ENCODE measurements at regions not wholly inside any gene's neighbourhood (a gene's known extent, or its start where the extent isn't known, plus 50 kb on each side); places are given as distances from the start of the nearest gene placed in this dataset.

GRCh38 chr2:120485096-120485495, 139.2 kb downstream of the INHBB start:
- TF ChIP-seq POLR2A (IDR thresholded peaks at IDR 0.05; ENCODE audit: low read depth, low read length) (no peak), POLR2AphosphoS5 (IDR thresholded peaks at IDR 0.05; ENCODE audit: low read depth, low read length) (no peak), TAF1 (IDR thresholded peaks at IDR 0.05; ENCODE audit: borderline replicate concordance, low read depth, low read length) (no peak)
- no peak for FAIRE-seq
- DNase-seq (ENCODE audit: insufficient read length) = no peak

GRCh38 chr2:120486441-120486840, 140.5 kb downstream of the INHBB start:
- FAIRE-seq (no peak), DNase-seq (ENCODE audit: insufficient read length) (no peak)
- no peak for TF ChIP-seq TAF1 (IDR thresholded peaks at IDR 0.05; ENCODE audit: borderline replicate concordance, low read depth, low read length)
- TF ChIP-seq POLR2A (IDR thresholded peaks at IDR 0.05; ENCODE audit: low read depth, low read length) = no peak
- no peak for TF ChIP-seq POLR2AphosphoS5 (IDR thresholded peaks at IDR 0.05; ENCODE audit: low read depth, low read length)

- no peak for FAIRE-seq
- TF ChIP-seq POLR2AphosphoS5 (IDR thresholded peaks at IDR 0.05; ENCODE audit: low read depth, low read length) = no peak
- no peak for TF ChIP-seq POLR2A (IDR thresholded peaks at IDR 0.05; ENCODE audit: low read depth, low read length)
- TF ChIP-seq TAF1 (IDR thresholded peaks at IDR 0.05; ENCODE audit: borderline replicate concordance, low read depth, low read length) = no peak
- no peak for DNase-seq (ENCODE audit: insufficient read length)
Measured at GRCh38 chr2:120486946-120487345, 141.0 kb downstream of the INHBB start.

GRCh38 chr2:120488531-120488930, 142.6 kb downstream of the INHBB start:
- FAIRE-seq = no peak
- TF ChIP-seq POLR2AphosphoS5 (IDR thresholded peaks at IDR 0.05; ENCODE audit: low read depth, low read length) (no peak), POLR2A (IDR thresholded peaks at IDR 0.05; ENCODE audit: low read depth, low read length) (no peak), TAF1 (IDR thresholded peaks at IDR 0.05; ENCODE audit: borderline replicate concordance, low read depth, low read length) (no peak)

GRCh38 chr2:120489023-120489422, 143.1 kb downstream of the INHBB start:
- TF ChIP-seq POLR2AphosphoS5 (IDR thresholded peaks at IDR 0.05; ENCODE audit: low read depth, low read length) (no peak), POLR2A (IDR thresholded peaks at IDR 0.05; ENCODE audit: low read depth, low read length) (no peak), TAF1 (IDR thresholded peaks at IDR 0.05; ENCODE audit: borderline replicate concordance, low read depth, low read length) (no peak)
- FAIRE-seq (no peak), DNase-seq (ENCODE audit: insufficient read length) (no peak)

More at GRCh38 chr2:120488531-120488930, 142.6 kb downstream of the INHBB start:
- no peak for DNase-seq (ENCODE audit: insufficient read length)

- FAIRE-seq (no peak), DNase-seq (ENCODE audit: insufficient read length) (no peak)
- TF ChIP-seq TAF1 (IDR thresholded peaks at IDR 0.05; ENCODE audit: borderline replicate concordance, low read depth, low read length) = no peak
- no peak for TF ChIP-seq POLR2AphosphoS5 (IDR thresholded peaks at IDR 0.05; ENCODE audit: low read depth, low read length)
- no peak for TF ChIP-seq POLR2A (IDR thresholded peaks at IDR 0.05; ENCODE audit: low read depth, low read length)
Measured at GRCh38 chr2:120490091-120490798, 144.3 kb downstream of the INHBB start.

- no peak for DNase-seq (ENCODE audit: insufficient read length)
- TF ChIP-seq TAF1 (IDR thresholded peaks at IDR 0.05; ENCODE audit: borderline replicate concordance, low read depth, low read length) = no peak
- no peak for TF ChIP-seq POLR2A (IDR thresholded peaks at IDR 0.05; ENCODE audit: low read depth, low read length)
- no peak for TF ChIP-seq POLR2AphosphoS5 (IDR thresholded peaks at IDR 0.05; ENCODE audit: low read depth, low read length)
- no peak for FAIRE-seq
Measured at GRCh38 chr2:120491111-120491625, 145.2 kb downstream of the INHBB start.

GRCh38 chr2:120493231-120493630, 147.3 kb downstream of the INHBB start:
- FAIRE-seq (no peak), DNase-seq (ENCODE audit: insufficient read length) (no peak)
- no peak for TF ChIP-seq TAF1 (IDR thresholded peaks at IDR 0.05; ENCODE audit: borderline replicate concordance, low read depth, low read length)

GRCh38 chr2:120494446-120494845, 148.5 kb downstream of the INHBB start:
- TF ChIP-seq POLR2AphosphoS5 (IDR thresholded peaks at IDR 0.05; ENCODE audit: low read depth, low read length) = no peak
- no peak for TF ChIP-seq POLR2A (IDR thresholded peaks at IDR 0.05; ENCODE audit: low read depth, low read length)
- no peak for TF ChIP-seq TAF1 (IDR thresholded peaks at IDR 0.05; ENCODE audit: borderline replicate concordance, low read depth, low read length)
- DNase-seq (ENCODE audit: insufficient read length) (no peak), FAIRE-seq (no peak)

GRCh38 chr2:120495586-120495985, 149.7 kb downstream of the INHBB start:
- TF ChIP-seq TAF1 (IDR thresholded peaks at IDR 0.05; ENCODE audit: borderline replicate concordance, low read depth, low read length) = no peak
- TF ChIP-seq POLR2A (IDR thresholded peaks at IDR 0.05; ENCODE audit: low read depth, low read length) = no peak
- FAIRE-seq = no peak
- no peak for DNase-seq (ENCODE audit: insufficient read length)

- no peak for TF ChIP-seq POLR2A (IDR thresholded peaks at IDR 0.05; ENCODE audit: low read depth, low read length)
- TF ChIP-seq POLR2AphosphoS5 (IDR thresholded peaks at IDR 0.05; ENCODE audit: low read depth, low read length) = no peak
- TF ChIP-seq TAF1 (IDR thresholded peaks at IDR 0.05; ENCODE audit: borderline replicate concordance, low read depth, low read length) = no peak
- no peak for FAIRE-seq
- no peak for DNase-seq (ENCODE audit: insufficient read length)
Measured at GRCh38 chr2:120496235-120496634, 150.3 kb downstream of the INHBB start.

- DNase-seq (ENCODE audit: insufficient read length) (no peak), FAIRE-seq (no peak)
- TF ChIP-seq TAF1 (IDR thresholded peaks at IDR 0.05; ENCODE audit: borderline replicate concordance, low read depth, low read length) = no peak
- no peak for TF ChIP-seq POLR2AphosphoS5 (IDR thresholded peaks at IDR 0.05; ENCODE audit: low read depth, low read length)
- no peak for TF ChIP-seq POLR2A (IDR thresholded peaks at IDR 0.05; ENCODE audit: low read depth, low read length)
Measured at GRCh38 chr2:120496759-120497158, 150.8 kb downstream of the INHBB start.
